ENCODE measurements at regions not wholly inside any gene's neighbourhood (a gene's known extent, or its start where the extent isn't known, plus 50 kb on each side); places are given as distances from the start of the nearest gene placed in this dataset.
"Not testable (repeated sequence)": the region's sequence is repeated elsewhere in the genome, so short reads cannot be mapped to it uniquely, and the experiment has no call there.

- Mint-ChIP-seq H3K9me3 (ENCODE audit: unreplicated experiment) (peaks cover 8% of the 10 kb centered on the region), H3K27ac (ENCODE audit: unreplicated experiment) (no peak overlapping the region), H3K27me3 (ENCODE audit: unreplicated experiment) (peaks cover 3% of the 10 kb centered on the region), H3K36me3 (ENCODE audit: low read depth, unreplicated experiment) (peaks cover 11% of the 10 kb centered on the region), H3K4me1 (ENCODE audit: unreplicated experiment) (no peaks in the 10 kb centered on the region), H3K4me3 (ENCODE audit: unreplicated experiment) (no peak overlapping the region)
- no peak for DNase-seq (ENCODE audit: low spot score)
- no peak for TF ChIP-seq CTCF (IDR thresholded peaks at IDR 0.05; ENCODE audit: unreplicated experiment)
Measured at GRCh38 chr2:16067037-16067406, 126.7 kb downstream of the MYCN start.

- Mint-ChIP-seq H3K36me3 (ENCODE audit: low read depth, unreplicated experiment) (peaks cover 12% of the 10 kb centered on the region), H3K27me3 (ENCODE audit: unreplicated experiment) (peaks cover 2% of the 10 kb centered on the region), H3K4me3 (ENCODE audit: unreplicated experiment) (no peak overlapping the region), H3K9me3 (ENCODE audit: unreplicated experiment) (peaks cover 8% of the 10 kb centered on the region), H3K27ac (ENCODE audit: unreplicated experiment) (no peak overlapping the region), H3K4me1 (ENCODE audit: unreplicated experiment) (no peaks in the 10 kb centered on the region)
- no peak for TF ChIP-seq CTCF (IDR thresholded peaks at IDR 0.05; ENCODE audit: unreplicated experiment)
- no peak for DNase-seq (ENCODE audit: low spot score)
Measured at GRCh38 chr2:16066261-16067036, 126.1 kb downstream of the MYCN start.

- H3K4me3 Mint-ChIP-seq (ENCODE audit: unreplicated experiment); H3K9me3 Mint-ChIP-seq (ENCODE audit: unreplicated experiment); H3K27me3 Mint-ChIP-seq (ENCODE audit: unreplicated experiment); H3K27ac Mint-ChIP-seq (ENCODE audit: unreplicated experiment); H3K4me1 Mint-ChIP-seq (ENCODE audit: unreplicated experiment); DNase-seq (ENCODE audit: low spot score): not testable (repeated sequence)
- peaks cover 12% of the 10 kb centered on the region for H3K36me3 Mint-ChIP-seq (ENCODE audit: low read depth, unreplicated experiment)
Measured at GRCh38 chr2:16065272-16066069, 125.1 kb downstream of the MYCN start.

GRCh38 chr2:16064745-16065144 lies 124.4 kb downstream of the MYCN start:
- Mint-ChIP-seq H3K27ac (ENCODE audit: unreplicated experiment) (no peak overlapping the region), H3K27me3 (ENCODE audit: unreplicated experiment) (no peaks in the 10 kb centered on the region), H3K4me3 (ENCODE audit: unreplicated experiment) (no peak overlapping the region), H3K36me3 (ENCODE audit: low read depth, unreplicated experiment) (peaks cover 12% of the 10 kb centered on the region), H3K4me1 (ENCODE audit: unreplicated experiment) (no peaks in the 10 kb centered on the region), H3K9me3 (ENCODE audit: unreplicated experiment) (peaks cover 8% of the 10 kb centered on the region)
- no peak for DNase-seq (ENCODE audit: low spot score)
- TF ChIP-seq CTCF (IDR thresholded peaks at IDR 0.05; ENCODE audit: unreplicated experiment), result no peak

GRCh38 chr2:16063955-16064633 lies 123.7 kb downstream of the MYCN start:
- TF ChIP-seq CTCF (IDR thresholded peaks at IDR 0.05; ENCODE audit: unreplicated experiment), result no peak
- Mint-ChIP-seq H3K9me3 (ENCODE audit: unreplicated experiment) (peaks cover 8% of the 10 kb centered on the region), H3K4me1 (ENCODE audit: unreplicated experiment) (no peaks in the 10 kb centered on the region), H3K4me3 (ENCODE audit: unreplicated experiment) (no peak overlapping the region), H3K27ac (ENCODE audit: unreplicated experiment) (no peak overlapping the region), H3K36me3 (ENCODE audit: low read depth, unreplicated experiment) (peaks cover 12% of the 10 kb centered on the region), H3K27me3 (ENCODE audit: unreplicated experiment) (no peaks in the 10 kb centered on the region)
- DNase-seq (ENCODE audit: low spot score), result no peak

Data from endothelial cell (in vitro differentiated cells).